OCI-LY7 (cell line): ENCODE measurements at regions not wholly inside any gene's neighbourhood (a gene's known extent, or its start where the extent isn't known, plus 50 kb on each side); places are given as distances from the start of the nearest gene placed in this dataset.

Source experiments
- EZH2phosphoT487 ChIP-seq: fragments of 200-600 bp; sonication (generic); IDR thresholded peaks from 2 replicates; pipeline ENCODE4 v1.6.1; 2018; ENCODE audit warnings: low read depth, borderline replicate concordance, mild to moderate bottlenecking, mixed run types, antibody characterized with exemption, low read length, moderate library complexity, mixed read lengths
- TF ChIP-seq, protein P1 (sequence below): fragments of 200-600 bp; sonication (generic); conservative IDR thresholded peaks from 2 replicates; pipeline ENCODE4 v1.5.1; 2014; ENCODE audit warnings: mild to moderate bottlenecking, antibody characterized with exemption, low read length, moderate library complexity, mixed read lengths

DNA sequence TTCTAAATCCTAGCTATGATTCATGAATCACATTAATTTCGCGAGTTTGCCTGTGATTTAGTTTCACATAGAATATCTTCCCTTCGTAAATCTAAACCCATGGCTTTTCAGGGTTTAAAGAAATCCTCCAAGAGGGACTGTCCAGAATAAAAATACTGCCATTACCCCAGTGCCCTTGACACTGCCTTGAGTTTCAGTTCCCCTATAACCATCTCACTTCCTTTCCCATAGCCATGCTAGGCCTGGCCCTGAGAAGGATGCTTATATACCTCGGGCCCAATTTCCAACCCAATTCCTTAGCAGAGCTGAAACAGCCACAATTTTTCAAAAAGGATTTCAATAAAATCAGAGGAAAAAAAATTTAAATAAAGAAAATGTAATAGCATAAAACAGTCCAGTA lies 697.3 kb downstream of the FRK start:
- TF ChIP-seq, protein P1, sequence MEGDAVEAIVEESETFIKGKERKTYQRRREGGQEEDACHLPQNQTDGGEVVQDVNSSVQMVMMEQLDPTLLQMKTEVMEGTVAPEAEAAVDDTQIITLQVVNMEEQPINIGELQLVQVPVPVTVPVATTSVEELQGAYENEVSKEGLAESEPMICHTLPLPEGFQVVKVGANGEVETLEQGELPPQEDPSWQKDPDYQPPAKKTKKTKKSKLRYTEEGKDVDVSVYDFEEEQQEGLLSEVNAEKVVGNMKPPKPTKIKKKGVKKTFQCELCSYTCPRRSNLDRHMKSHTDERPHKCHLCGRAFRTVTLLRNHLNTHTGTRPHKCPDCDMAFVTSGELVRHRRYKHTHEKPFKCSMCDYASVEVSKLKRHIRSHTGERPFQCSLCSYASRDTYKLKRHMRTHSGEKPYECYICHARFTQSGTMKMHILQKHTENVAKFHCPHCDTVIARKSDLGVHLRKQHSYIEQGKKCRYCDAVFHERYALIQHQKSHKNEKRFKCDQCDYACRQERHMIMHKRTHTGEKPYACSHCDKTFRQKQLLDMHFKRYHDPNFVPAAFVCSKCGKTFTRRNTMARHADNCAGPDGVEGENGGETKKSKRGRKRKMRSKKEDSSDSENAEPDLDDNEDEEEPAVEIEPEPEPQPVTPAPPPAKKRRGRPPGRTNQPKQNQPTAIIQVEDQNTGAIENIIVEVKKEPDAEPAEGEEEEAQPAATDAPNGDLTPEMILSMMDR: no peak
- TF ChIP-seq EZH2phosphoT487: no peak
